ENCODE measurements at regions not wholly inside any gene's neighbourhood (a gene's known extent, or its start where the extent isn't known, plus 50 kb on each side); places are given as distances from the start of the nearest gene placed in this dataset.

- no peak for DNase-seq
These were observed 168.3 kb downstream of the SEC14L1 start for GRCh38 chr17:77308861-77309726.

DNA sequence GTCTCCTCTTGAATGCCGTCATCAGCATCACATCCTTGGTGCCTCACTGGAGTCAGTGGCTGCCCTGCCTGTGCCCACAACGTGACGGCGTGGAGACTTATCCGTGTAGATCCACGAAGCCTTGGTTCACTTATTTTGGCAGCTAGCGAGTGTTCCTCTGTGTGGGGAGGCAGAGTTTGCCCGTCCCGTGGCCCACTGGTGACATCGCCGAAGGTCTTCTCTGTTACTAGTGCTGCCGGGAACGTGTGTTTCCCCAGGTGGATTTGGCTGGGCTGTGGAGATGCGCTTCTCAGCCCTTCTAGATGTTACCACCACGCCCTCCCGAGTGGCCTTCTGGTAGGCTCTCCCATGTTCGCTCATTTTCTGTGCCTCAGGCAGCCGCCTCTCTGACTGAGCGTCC lies 169.6 kb downstream of the SEC14L1 start:
- DNase-seq = no peak

- DNase-seq = no peak
These were observed 170.7 kb downstream of the SEC14L1 start for GRCh38 chr17:77311371-77311981.

- DNase-seq = no peak
These were observed 171.4 kb downstream of the SEC14L1 start for GRCh38 chr17:77312061-77312701.

- DNase-seq = peak; percentile 73
These were observed 172.2 kb downstream of the SEC14L1 start for GRCh38 chr17:77312786-77313599.

DNA sequence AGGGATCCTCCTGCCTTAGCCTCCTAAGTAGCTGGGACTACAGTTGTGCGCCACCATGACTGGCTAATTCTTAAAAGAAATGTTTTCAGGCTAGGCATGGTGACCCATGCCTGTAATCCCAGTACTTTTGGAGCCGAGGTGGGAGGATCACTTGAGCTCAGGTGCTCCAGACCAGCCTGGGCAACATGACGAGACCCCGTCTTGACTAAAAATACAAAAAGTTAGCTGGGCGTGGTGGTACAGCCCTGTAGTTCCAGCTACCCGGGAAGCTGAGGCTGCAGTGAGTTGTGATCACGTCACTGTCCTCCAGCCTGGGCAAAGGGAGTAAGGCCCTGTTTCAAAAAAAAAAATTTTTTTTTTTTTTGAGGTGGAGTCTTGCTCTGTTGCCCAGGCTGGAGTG lies 173.1 kb downstream of the SEC14L1 start:
- no peak for DNase-seq

GRCh38 chr17:77314601-77315000 lies 173.8 kb downstream of the SEC14L1 start:
- DNase-seq = no peak

- DNase-seq = no peak
These were observed 174.2 kb downstream of the SEC14L1 start for GRCh38 chr17:77315010-77315409.

DNA sequence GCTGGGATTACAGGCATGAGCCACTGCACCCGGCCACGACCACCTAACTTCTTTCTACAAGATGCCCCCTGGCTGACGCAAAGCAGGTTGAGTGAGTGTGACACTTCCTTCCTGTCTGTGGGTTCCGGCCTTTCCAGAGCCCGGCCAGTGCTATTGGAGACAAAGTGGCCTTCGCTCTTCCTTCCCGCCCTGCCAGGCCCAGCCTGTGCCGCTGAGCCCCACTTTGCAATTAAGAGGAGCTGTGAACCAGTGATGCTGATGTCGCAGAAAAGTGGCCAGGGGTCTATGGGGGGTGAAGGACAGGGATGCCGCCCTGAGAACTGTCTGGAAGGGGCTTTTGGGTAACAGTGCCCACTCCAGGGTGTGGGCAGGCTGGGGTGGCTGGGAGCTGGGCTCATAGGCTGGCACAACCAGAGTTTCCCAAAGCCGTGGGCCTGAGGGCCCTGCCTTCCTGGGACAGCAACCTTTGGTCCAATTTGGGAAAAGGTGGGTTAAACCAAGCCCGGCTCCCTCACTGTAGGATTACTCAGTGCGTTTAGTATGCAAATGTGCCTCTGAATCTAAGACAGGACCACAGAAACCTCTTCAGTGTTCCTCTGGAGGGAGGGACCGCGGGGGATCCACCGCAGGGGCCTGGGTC lies 174.9 kb downstream of the SEC14L1 start:
- DNase-seq = no peak

- peak; percentile 59 for DNase-seq
These were observed 175.4 kb downstream of the SEC14L1 start for GRCh38 chr17:77316191-77316641.

- DNase-seq = no peak
These were observed 175.9 kb downstream of the SEC14L1 start for GRCh38 chr17:77316651-77317050.

DNA sequence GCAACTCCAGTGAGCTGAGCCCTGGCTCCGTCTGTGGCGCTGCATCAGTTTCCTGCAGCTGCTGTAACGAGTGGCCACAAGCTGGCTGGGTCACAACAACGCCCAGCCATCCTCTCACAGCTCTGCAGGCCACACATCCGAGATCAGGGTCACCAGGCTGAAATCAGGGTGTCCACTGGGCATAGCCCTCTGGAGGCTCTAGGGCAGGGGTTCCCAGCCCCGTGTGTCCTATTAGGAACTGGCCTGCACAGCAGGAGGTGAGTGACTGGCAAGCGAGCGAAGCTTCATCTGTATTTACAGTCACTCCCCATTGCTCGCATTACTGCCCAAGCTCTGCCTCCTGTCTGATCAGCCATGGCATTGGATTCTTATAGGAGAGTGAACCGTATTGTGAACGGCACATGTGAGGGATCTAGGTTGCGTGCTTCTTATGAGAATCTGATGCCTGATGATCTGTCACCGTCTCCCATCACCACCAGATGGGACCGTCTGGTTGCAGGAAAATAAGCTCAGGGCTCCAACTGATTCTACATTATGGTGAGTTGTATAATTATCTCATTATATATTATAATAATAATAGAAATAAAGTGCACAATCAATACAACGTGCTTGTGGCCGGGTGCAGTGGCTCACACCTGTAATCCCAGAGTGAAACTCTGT lies 176.5 kb downstream of the SEC14L1 start:
- no peak for DNase-seq

- no peak for DNase-seq
These were observed 177.3 kb downstream of the SEC14L1 start for GRCh38 chr17:77318021-77318420.

DNA sequence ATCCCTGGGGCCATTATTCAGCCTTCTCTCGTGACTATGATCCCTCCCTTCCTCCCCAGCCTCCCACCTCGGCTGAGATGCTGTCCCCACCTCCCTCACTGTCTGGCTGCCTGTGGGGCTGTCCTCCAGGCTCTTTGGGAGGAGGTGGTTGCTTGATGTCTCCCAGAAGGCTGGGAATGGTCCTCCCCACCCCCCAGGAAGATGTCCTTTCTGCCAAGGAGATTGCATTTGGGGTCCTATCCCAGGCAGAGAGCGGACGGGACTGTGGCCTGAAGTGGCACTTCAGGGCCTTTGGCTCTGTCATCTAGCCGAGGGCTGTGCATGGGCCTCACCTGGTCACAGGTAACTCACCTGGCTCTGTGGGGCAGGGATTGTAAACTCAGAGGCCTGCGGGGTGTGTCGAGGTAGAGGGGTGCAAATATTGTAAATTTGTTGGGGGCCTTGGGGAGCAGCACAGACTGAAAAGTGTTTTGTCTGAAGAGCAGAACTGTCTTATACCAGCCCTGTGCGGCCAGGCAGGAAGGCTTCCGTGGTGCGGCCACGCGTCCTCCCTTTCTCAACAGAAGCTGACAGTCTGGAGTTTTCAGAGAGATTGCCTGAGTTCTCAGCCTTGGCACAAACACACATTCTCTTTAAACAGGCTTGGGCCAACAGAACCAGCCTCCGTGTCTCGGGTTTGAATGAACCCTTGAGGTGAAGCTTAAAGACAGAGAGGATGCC lies 177.9 kb downstream of the SEC14L1 start:
- no peak for DNase-seq

GRCh38 chr17:77319211-77320043 lies 178.7 kb downstream of the SEC14L1 start:
- DNase-seq = peak; percentile 92

- DNase-seq = peak; percentile 84
These were observed 179.3 kb downstream of the SEC14L1 start for GRCh38 chr17:77320044-77320440.

DNA sequence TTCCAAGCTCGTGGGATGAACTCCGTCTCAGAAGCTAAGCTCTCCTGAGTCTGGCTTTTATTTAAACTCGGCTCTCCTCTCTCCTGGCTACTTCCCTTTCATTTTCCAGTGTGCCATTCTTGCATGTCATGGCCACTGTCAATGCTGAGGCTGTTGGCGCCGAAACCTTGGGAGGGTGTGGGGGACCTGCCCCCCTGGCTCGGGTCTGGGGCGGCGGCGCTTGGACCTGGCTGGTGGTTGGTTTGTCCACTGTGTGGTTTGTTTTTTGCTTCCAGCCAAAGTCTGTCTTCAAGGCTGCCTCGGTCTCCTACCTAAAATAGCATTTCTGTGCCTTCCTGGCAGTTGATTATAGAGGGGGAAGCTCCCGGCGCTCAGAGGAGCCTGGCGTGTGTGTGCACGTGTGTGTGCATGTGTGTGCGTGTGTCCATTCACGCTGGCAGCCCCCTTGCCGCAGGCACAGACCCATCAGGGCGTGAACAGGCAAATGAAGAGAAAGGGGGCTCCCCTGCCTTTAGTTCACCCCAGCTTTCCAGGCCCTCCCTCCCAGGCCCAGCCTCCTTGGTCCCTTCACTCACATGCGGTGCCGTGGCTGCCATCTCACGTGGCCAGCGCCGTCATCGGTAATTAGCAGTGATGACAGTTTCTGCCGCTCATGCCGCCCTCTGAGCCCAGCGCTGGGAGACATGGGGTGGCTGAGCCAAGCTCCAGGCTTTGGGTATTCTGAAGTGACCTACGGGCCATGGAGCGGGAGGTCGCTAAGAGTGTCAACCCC lies 179.9 kb downstream of the SEC14L1 start:
- DNase-seq = peak; percentile 74

GRCh38 chr17:77321649-77322513 lies 181.1 kb downstream of the SEC14L1 start:
- no peak for DNase-seq

Data from fibroblast of skin of right quadriceps (primary cell).